GM12892 (cell line): ENCODE measurements at regions not wholly inside any gene's neighbourhood (a gene's known extent, or its start where the extent isn't known, plus 50 kb on each side); places are given as distances from the start of the nearest gene placed in this dataset.

Experiments used
- POLR2A ChIP-seq: IDR thresholded peaks from 2 replicates; pipeline ENCODE4 v1.6.1; 2011; ENCODE audit warnings: low read depth, low read length, control low read depth
- POLR2AphosphoS5 ChIP-seq: IDR thresholded peaks from 2 replicates; pipeline ENCODE4 v1.6.1; 2011; ENCODE audit warnings: low read depth, low read length, control low read depth
- TAF1 ChIP-seq: IDR thresholded peaks from 2 replicates; pipeline ENCODE4 v1.6.1; 2011; ENCODE audit warnings: low read depth, mild to moderate bottlenecking, control low read depth, low read length, borderline replicate concordance

- TF ChIP-seq POLR2A (no peak), POLR2AphosphoS5 (no peak), TAF1 (no peak)
Observed at GRCh38 chr15:94655249-94655880, 424.0 kb downstream of the MCTP2 start.
